T-cell (primary cell): ENCODE measurements at regions not wholly inside any gene's neighbourhood (a gene's known extent, or its start where the extent isn't known, plus 50 kb on each side); places are given as distances from the start of the nearest gene placed in this dataset.

Experiments
- ATAC-seq, 4 experiments: fragments of 200-7000 bp in 3 of 4; fragments of 150-1000 bp in 1 of 4; cut with Tn5 transposase; replicated peaks in 1 of 4; 1 replicate in 3 of 4; 2 replicates in 1 of 4; pipeline ENCODE4 v1.10.0; 2021; ENCODE audit warnings: moderate library complexity in 3 of 4, mild to moderate bottlenecking in 2 of 4, moderate number of reproducible peaks in 1 of 4
- CTCF ChIA-PET, 2 donors: fragments of 300-600 bp; sonication (Branson Sonifier 250); formaldehyde crosslinking; loops; one replicate each; lab custom pipeline; 2022; ENCODE audit warnings: antibody characterized with exemption in 2 of 2; lab: Charles Lee
- POLR2A ChIA-PET, 2 donors: fragments of 300-600 bp; sonication (Branson Sonifier 250); formaldehyde crosslinking; loops; one replicate each; lab custom pipeline; 2022; ENCODE audit warnings: antibody characterized with exemption in 2 of 2; lab: Charles Lee
- DNase-seq, 35 experiments: peaks; one replicate each; pipeline versions ENCODE4 v3.0.0 to v3.0.0-alpha.2; 2013 to 2023
- H3K27ac ChIP-seq: one replicate; pipeline ENCODE4 v1.5.1; 2013; ENCODE audit warnings: low read length
- H3K27me3 ChIP-seq, 2 experiments: replicated peaks in 1 of 2; 1 replicate in 1 of 2; 2 replicates in 1 of 2; pipeline versions ENCODE4 v1.6.1 to v1.7.0; 2013; ENCODE audit warnings: low read length in 1 of 2, mixed read lengths in 1 of 2; ENCODE audit not compliant: control insufficient read depth in 2 of 2, insufficient read depth in 2 of 2; ENCODE audit errors: extremely low read depth in 1 of 2
- H3K36me3 ChIP-seq, 2 donors: 1 replicate in 1 of 2; 2 replicates in 1 of 2; pipeline versions ENCODE4 v1.6.1 to v1.7.0; 2013; ENCODE audit warnings: low read length in 1 of 2; ENCODE audit not compliant: control insufficient read depth in 2 of 2, insufficient read depth in 1 of 2; ENCODE audit errors: extremely low read depth in 1 of 2
- H3K4me1 ChIP-seq, 2 experiments: 1 replicate in 1 of 2; 2 replicates in 1 of 2; pipeline versions ENCODE4 v1.6.1 to v1.7.0; 2013; ENCODE audit warnings: low read length in 2 of 2, mixed read lengths in 1 of 2; ENCODE audit not compliant: insufficient read depth in 2 of 2, control insufficient read depth in 1 of 2; ENCODE audit errors: extremely low read depth in 1 of 2
- H3K4me3 ChIP-seq, 2 donors: 1 replicate in 1 of 2; 2 replicates in 1 of 2; pipeline versions ENCODE4 v1.5.1 to v1.7.0; 2013; ENCODE audit warnings: mild to moderate bottlenecking in 2 of 2, low read length in 1 of 2, moderate library complexity in 1 of 2; ENCODE audit not compliant: control insufficient read depth in 1 of 2; ENCODE audit errors: extremely low read depth in 1 of 2
- H3K9me3 ChIP-seq: 2 replicates; pipeline ENCODE4 v1.7.0; 2013
- H3K27ac Mint-ChIP-seq, 2 donors: one replicate each; pipeline ENCODE4 v1.8.0; 2020 to 2021; ENCODE audit warnings: mild to moderate bottlenecking in 2 of 2, mixed read lengths in 2 of 2
- H3K27me3 Mint-ChIP-seq, 2 donors: one replicate each; pipeline ENCODE4 v1.8.0; 2021 to 2022; ENCODE audit warnings: mixed read lengths in 2 of 2
- H3K36me3 Mint-ChIP-seq: one replicate; pipeline ENCODE4 v1.8.0; 2021; ENCODE audit warnings: mixed read lengths
- H3K4me1 Mint-ChIP-seq, 3 donors: one replicate each; pipeline ENCODE4 v1.8.0; 2020 to 2022; ENCODE audit warnings: mixed read lengths in 3 of 3, mild to moderate bottlenecking in 1 of 3
- H3K4me3 Mint-ChIP-seq, 3 donors: one replicate each; pipeline ENCODE4 v1.8.0; 2020 to 2022; ENCODE audit warnings: mild to moderate bottlenecking in 3 of 3, mixed read lengths in 3 of 3, moderate library complexity in 3 of 3
- H3K9me3 Mint-ChIP-seq, 3 donors: one replicate each; pipeline ENCODE4 v1.8.0; 2020 to 2022; ENCODE audit warnings: mixed read lengths in 3 of 3
- WGBS: methylation state at CpG from one replicate; pipeline ENCODE4 v1.1.5; 2013; ENCODE audit warnings: missing lambda C conversion rate; ENCODE audit not compliant: insufficient coverage; 5-methylcytosine and 5-hydroxymethylcytosine counted together

DNA sequence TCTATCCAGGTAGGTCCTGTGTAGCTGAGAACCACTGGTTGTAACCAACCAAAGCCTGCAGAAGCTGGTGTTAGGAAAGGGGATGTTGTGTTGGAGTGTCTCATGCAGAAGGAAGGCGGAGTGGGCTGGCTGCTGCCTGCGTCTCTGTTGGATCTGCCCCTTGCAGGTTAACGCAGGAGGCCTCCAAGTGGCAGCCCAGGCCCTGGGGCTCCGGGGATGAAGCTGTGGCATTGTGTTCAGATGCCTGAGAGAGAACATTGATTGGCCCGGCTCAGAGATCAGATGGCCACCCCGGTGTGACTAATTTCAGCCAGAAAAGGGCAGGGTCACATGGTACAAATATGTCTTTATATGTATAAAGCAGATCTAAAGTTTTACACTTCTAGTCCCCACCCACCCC is 216.0 kb downstream of the GLI2 start:
- 74% methylated on average over 5 of the region's 6 CpGs for WGBS
- H3K4me3 Mint-ChIP-seq, result no peak overlapping the region
- no peaks in the 10 kb centered on the region for H3K4me1 Mint-ChIP-seq
- DNase-seq, result no peak
- no peaks in the 10 kb centered on the region for H3K9me3 ChIP-seq
- no peaks in the 10 kb centered on the region for H3K27me3 Mint-ChIP-seq
- H3K4me1 ChIP-seq, result no peaks in the 10 kb centered on the region
- H3K36me3 Mint-ChIP-seq, result no peaks in the 10 kb centered on the region
- no peaks in the 10 kb centered on the region for H3K9me3 Mint-ChIP-seq
- H3K4me3 ChIP-seq, result no peak overlapping the region
- no peak for ATAC-seq
- no peaks in the 10 kb centered on the region for H3K36me3 ChIP-seq
- ChIA-PET POLR2A (no interaction called here), CTCF (no interaction called here)
- H3K27ac Mint-ChIP-seq, result no peak overlapping the region
- no peak overlapping the region for H3K27ac ChIP-seq
- H3K27me3 ChIP-seq, result peaks cover 0 to 7% of the 10 kb centered on the region in 2 experiments

DNA sequence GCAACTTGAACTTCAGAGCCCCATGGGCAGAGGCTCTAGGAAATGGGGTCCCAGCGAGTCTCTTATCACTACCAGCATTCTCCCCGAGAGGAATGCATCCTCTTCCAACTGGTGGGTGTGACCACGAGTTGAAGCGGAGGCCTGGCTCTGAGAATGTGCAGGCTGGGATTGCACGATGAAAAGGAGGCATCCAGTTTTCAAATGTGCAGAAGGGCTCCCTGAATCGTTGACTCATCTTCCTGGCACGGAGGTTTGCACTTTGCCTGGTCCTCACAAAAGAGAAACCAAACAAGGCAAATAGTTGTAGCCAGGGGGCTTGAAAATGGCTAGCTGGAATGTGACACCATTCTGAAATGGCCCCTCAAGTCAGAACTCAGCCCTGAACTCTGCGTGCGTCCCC is 216.7 kb downstream of the GLI2 start:
- no peak overlapping the region for H3K27ac ChIP-seq
- no peaks in the 10 kb centered on the region for H3K4me1 ChIP-seq
- Mint-ChIP-seq H3K4me3 (no peak overlapping the region), H3K27ac (no peak overlapping the region), H3K36me3 (no peaks in the 10 kb centered on the region), H3K4me1 (no peaks in the 10 kb centered on the region), H3K9me3 (no peaks in the 10 kb centered on the region), H3K27me3 (no peaks in the 10 kb centered on the region)
- H3K9me3 ChIP-seq, result no peaks in the 10 kb centered on the region
- 76% methylated on average over 7 of the region's 9 CpGs for WGBS
- peaks cover 0 to 4% of the 10 kb centered on the region in 2 experiments for H3K27me3 ChIP-seq
- ATAC-seq (no peak), DNase-seq (no peak)
- H3K36me3 ChIP-seq, result no peaks in the 10 kb centered on the region
- no peak overlapping the region for H3K4me3 ChIP-seq
- ChIA-PET POLR2A (no interaction called here), CTCF (no interaction called here)

DNA sequence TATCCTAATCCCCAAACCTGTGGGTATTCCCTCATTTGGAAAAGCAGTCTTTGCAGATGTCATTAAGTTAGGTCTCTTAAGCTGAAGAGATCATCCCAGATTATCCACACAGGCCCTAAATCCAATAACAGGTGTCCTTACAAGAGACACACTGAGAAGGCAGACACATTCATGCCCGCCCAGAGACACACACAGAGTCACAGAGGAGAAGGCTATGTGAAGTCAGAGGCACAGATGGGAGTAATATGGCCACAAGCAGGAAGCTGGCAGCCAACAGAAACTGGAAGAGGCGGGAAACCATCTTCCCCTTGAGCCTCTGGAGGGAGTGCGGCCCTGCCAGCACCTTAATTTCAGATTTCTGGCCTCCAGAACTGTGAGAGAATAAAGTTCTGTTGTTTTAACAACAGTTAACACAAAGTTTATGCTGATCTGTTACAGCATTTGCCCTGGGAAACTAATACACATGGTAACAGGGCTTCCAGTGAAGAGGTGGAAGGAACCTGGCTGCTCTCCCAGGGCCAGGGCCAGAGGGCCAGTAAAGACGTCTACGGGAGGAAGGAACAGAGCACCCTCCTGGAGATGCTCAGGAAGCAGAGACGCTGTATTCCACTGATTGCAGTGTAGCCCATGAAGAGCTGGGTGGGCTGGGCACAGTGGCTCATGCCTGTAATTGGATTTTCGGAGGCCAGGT is 217.5 kb downstream of the GLI2 start:
- Mint-ChIP-seq H3K4me3 (no peak overlapping the region), H3K36me3 (no peaks in the 10 kb centered on the region), H3K9me3 (no peaks in the 10 kb centered on the region), H3K4me1 (no peaks in the 10 kb centered on the region), H3K27me3 (no peaks in the 10 kb centered on the region), H3K27ac (no peak overlapping the region)
- peaks cover 0 to 3% of the 10 kb centered on the region in 2 experiments for H3K27me3 ChIP-seq
- no peak for DNase-seq
- H3K27ac ChIP-seq, result no peak overlapping the region
- WGBS, result 76% methylated on average over 6 of the region's 7 CpGs
- no peaks in the 10 kb centered on the region for H3K36me3 ChIP-seq
- no peaks in the 10 kb centered on the region for H3K9me3 ChIP-seq
- no peak for ATAC-seq
- no peaks in the 10 kb centered on the region for H3K4me1 ChIP-seq
- ChIA-PET CTCF (no interaction called here), POLR2A (no interaction called here)
- H3K4me3 ChIP-seq, result no peak overlapping the region

DNA sequence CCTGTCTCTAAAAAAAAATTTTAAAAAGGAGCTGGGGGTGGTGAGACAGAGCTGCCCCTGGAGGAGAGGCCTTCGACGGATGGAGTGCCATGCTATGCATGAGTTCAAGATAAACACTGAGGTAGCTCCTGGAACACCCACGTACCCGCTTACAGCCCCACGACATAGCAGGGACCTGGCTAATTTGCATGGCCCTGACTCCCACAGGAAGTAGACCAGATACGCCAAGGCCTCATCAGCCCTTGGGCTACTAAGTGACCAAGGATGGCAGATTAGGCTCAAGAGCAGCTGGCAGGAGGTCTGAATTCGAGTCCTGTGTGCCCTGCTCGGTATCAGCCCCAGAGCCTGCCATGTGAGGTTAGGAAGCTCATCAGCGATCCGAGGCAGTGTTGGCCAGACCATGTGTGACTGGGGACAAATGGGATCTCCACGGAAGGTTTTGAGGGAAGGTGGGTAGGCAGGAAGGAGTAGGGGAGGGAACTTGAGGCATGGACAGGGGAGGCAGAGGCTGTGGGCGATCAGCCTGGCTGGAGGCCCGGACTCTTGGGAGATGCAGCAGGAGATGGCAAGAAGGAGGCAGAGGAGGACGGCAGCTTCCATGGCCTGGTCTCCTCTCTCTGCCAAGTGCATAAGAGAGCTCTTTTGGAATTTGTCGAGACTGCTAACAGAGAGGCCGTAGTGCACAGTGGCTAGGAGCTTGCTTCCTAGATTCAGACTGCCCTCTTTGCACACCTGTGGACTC is 218.3 kb downstream of the GLI2 start:
- no peak overlapping the region for H3K27ac ChIP-seq
- no peaks in the 10 kb centered on the region for H3K27me3 ChIP-seq
- H3K4me1 Mint-ChIP-seq, result no peaks in the 10 kb centered on the region
- DNase-seq (no peak), ATAC-seq (no peak)
- no peaks in the 10 kb centered on the region for H3K27me3 Mint-ChIP-seq
- H3K4me1 ChIP-seq, result no peaks in the 10 kb centered on the region
- no peaks in the 10 kb centered on the region for H3K36me3 Mint-ChIP-seq
- ChIA-PET CTCF (no interaction called here), POLR2A (no interaction called here)
- no peaks in the 10 kb centered on the region for H3K9me3 Mint-ChIP-seq
- WGBS, result 79% methylated on average over 15 of the region's 16 CpGs
- no peak overlapping the region for H3K4me3 Mint-ChIP-seq
- no peaks in the 10 kb centered on the region for H3K36me3 ChIP-seq
- H3K9me3 ChIP-seq, result no peaks in the 10 kb centered on the region
- no peak overlapping the region for H3K27ac Mint-ChIP-seq
- H3K4me3 ChIP-seq, result no peak overlapping the region

DNA sequence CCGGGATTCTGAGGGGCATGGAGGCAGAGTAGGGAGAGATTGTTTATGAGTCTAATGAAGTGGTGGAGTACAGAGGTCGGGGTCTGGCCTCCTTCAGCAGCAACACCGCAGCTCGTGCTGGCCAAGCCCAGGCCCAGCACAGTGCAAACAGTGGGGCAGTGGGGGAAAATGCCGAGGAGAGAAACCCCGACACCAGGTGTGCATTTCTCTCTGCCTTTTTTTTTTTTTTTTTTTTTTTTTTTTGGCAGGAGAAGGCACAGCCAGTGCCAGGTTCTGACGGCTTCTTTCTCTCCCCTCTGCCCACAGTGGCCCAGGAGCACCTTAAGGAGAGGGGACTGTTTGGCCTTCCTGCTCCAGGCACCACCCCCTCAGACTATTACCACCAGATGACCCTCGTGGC is 219.3 kb downstream of the GLI2 start:
- 78% methylated on average over 5 of the region's 8 CpGs for WGBS
- H3K27me3 ChIP-seq, result no peaks in the 10 kb centered on the region
- no peaks in the 10 kb centered on the region for H3K9me3 Mint-ChIP-seq
- POLR2A ChIA-PET, result no interaction called here
- no peak overlapping the region for H3K4me3 ChIP-seq
- H3K36me3 Mint-ChIP-seq, result no peaks in the 10 kb centered on the region
- H3K36me3 ChIP-seq, result no peaks in the 10 kb centered on the region
- H3K27ac ChIP-seq, result no peak overlapping the region
- no peaks in the 10 kb centered on the region for H3K4me1 Mint-ChIP-seq
- H3K4me1 ChIP-seq, result no peaks in the 10 kb centered on the region
- no peaks in the 10 kb centered on the region for H3K9me3 ChIP-seq
- no peak for ATAC-seq
- CTCF ChIA-PET, result no interaction called here
- no peak overlapping the region for H3K4me3 Mint-ChIP-seq
- no peak overlapping the region for H3K27ac Mint-ChIP-seq
- H3K27me3 Mint-ChIP-seq, result no peaks in the 10 kb centered on the region
- no peak for DNase-seq

DNA sequence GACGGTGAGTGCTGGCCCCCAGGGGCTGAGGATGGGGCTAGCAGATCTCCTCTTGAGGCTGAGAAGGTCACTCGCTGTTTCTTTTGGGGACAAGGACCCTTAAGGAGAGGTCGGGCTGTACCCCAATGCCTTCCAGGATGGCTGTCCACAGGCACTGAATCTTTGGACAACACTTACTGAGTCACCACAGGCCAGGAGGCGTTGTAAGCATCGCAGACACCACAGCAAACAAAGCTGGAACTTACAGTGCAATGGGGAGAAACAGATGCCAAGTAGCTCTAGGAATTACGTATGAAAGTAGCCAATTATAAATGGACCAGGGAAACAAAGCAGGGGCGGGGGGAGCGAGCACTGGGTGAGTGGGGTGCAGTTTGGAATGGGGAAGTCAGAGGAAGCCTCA is 219.8 kb downstream of the GLI2 start:
- Histone ChIP-seq H3K9me3 (no peaks in the 10 kb centered on the region), H3K4me1 (no peaks in the 10 kb centered on the region), H3K27me3 (no peaks in the 10 kb centered on the region), H3K36me3 (no peaks in the 10 kb centered on the region), H3K4me3 (no peak overlapping the region), H3K27ac (no peak overlapping the region)
- Mint-ChIP-seq H3K27ac (no peak overlapping the region), H3K27me3 (no peaks in the 10 kb centered on the region), H3K36me3 (no peaks in the 10 kb centered on the region), H3K4me3 (no peak overlapping the region), H3K9me3 (no peaks in the 10 kb centered on the region), H3K4me1 (no peaks in the 10 kb centered on the region)
- ATAC-seq (no peak), DNase-seq (no peak)
- POLR2A ChIA-PET, result interaction anchor here in 1 of 2 donors (0.6 kb wide), 1 partner anchor 354 kb away, joined by 4 read pairs; no protein-coding TSS in a partner anchor
- CTCF ChIA-PET, result no interaction called here
- WGBS, result 76% methylated on average over 6 of the region's 8 CpGs
